ENCODE measurements at regions not wholly inside any gene's neighbourhood (a gene's known extent, or its start where the extent isn't known, plus 50 kb on each side); places are given as distances from the start of the nearest gene placed in this dataset.

GRCh38 chr7:35889001-35889400 is 88.1 kb downstream of the SEPTIN7 start:
- no TSS peak for BruUV-seq (replicated peaks)
- DNase-seq (ENCODE audit: low read depth, low spot score) (no peak), FAIRE-seq (no peak)
- Histone ChIP-seq H3K4me1 (ENCODE audit: control insufficient read depth, extremely low read depth, insufficient read depth, low read length) (no peaks in the 10 kb centered on the region), H3K4me3 (replicated peaks in 1 of 3; ENCODE audit: insufficient read depth in 1 of 3, low read depth in 1 of 3, low read length in 3 of 3) (no peak overlapping the region), H2AFZ (ENCODE audit: low read depth, low read length) (no peak overlapping the region), H4K20me1 (replicated peaks; ENCODE audit: control insufficient read depth, extremely low read depth, insufficient read depth, low read length) (no peaks in the 10 kb centered on the region), H3K27me3 (ENCODE audit: control insufficient read depth in 2 of 2, insufficient read depth in 2 of 2, low read length in 2 of 2) (no peaks in the 10 kb centered on the region), H3K27ac (ENCODE audit: insufficient read depth, low read depth, low read length) (no peak overlapping the region), H3K9ac (replicated peaks; ENCODE audit: extremely low read depth, insufficient read depth, low read length) (no peak overlapping the region), H3K36me3 (ENCODE audit: control insufficient read depth in 2 of 2, extremely low read depth in 1 of 2, insufficient read depth in 2 of 2, low read length in 2 of 2) (peaks cover 2% of the 10 kb centered on the region in 2 experiments), H3K9me1 (replicated peaks; ENCODE audit: control insufficient read depth, extremely low read depth, insufficient read depth, low read length) (no peaks in the 10 kb centered on the region), H3K9me3 (replicated peaks; ENCODE audit: control insufficient read depth, insufficient read depth, low read length) (no peaks in the 10 kb centered on the region), H3K79me2 (ENCODE audit: control insufficient read depth, insufficient read depth, low read length) (peaks cover 2% of the 10 kb centered on the region), H3K4me2 (ENCODE audit: insufficient read depth, low read length) (no peak overlapping the region)
- ChIA-PET POLR2A (no interaction called here), CTCF (interaction anchor here (1.1 to 2.4 kb wide), 2 partner anchors 87 to 179 kb away, joined by 3 to 6 read pairs; no protein-coding TSS in a partner anchor)
- dilution Hi-C loops (cut with MboI; ENCODE audit: extremely low pct_ligation_motif_present, low sequenced_read_pairs) (no loop called here), intact Hi-C loops (cut with micrococcal nuclease) (no loop called here)
- TF ChIP-seq GATA2 (IDR thresholded peaks at IDR 0.05; ENCODE audit: insufficient read depth, insufficient read length, low read depth, low read length) (no peak), FOS (IDR thresholded peaks at IDR 0.05; ENCODE audit: borderline replicate concordance, insufficient read depth, low read length) (no peak), POLR2AphosphoS5 (IDR thresholded peaks at IDR 0.05; ENCODE audit: insufficient read depth, low read depth, low read length) (no peak), JUN (IDR thresholded peaks at IDR 0.05; ENCODE audit: borderline replicate concordance, insufficient read depth, insufficient read length, low read depth) (no peak), POLR2A (IDR thresholded peaks at IDR 0.05; ENCODE audit: low read depth, low read length) (no peak), EZH2 (IDR thresholded peaks at IDR 0.05; ENCODE audit: borderline replicate concordance, low read depth, low read length, severe bottlenecking) (no peak), MYC (IDR thresholded peaks at IDR 0.05; ENCODE audit: low read depth, low read length) (no peak)
- TF ChIP-seq, protein P1, sequence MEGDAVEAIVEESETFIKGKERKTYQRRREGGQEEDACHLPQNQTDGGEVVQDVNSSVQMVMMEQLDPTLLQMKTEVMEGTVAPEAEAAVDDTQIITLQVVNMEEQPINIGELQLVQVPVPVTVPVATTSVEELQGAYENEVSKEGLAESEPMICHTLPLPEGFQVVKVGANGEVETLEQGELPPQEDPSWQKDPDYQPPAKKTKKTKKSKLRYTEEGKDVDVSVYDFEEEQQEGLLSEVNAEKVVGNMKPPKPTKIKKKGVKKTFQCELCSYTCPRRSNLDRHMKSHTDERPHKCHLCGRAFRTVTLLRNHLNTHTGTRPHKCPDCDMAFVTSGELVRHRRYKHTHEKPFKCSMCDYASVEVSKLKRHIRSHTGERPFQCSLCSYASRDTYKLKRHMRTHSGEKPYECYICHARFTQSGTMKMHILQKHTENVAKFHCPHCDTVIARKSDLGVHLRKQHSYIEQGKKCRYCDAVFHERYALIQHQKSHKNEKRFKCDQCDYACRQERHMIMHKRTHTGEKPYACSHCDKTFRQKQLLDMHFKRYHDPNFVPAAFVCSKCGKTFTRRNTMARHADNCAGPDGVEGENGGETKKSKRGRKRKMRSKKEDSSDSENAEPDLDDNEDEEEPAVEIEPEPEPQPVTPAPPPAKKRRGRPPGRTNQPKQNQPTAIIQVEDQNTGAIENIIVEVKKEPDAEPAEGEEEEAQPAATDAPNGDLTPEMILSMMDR (IDR thresholded peaks at IDR 0.05; ENCODE audit: extremely low read depth in 1 of 2, insufficient read depth in 1 of 2, low read depth in 1 of 2, low read length in 2 of 2) = no peak
- TF ChIP-seq, protein P2, sequence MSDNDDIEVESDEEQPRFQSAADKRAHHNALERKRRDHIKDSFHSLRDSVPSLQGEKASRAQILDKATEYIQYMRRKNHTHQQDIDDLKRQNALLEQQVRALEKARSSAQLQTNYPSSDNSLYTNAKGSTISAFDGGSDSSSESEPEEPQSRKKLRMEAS (IDR thresholded peaks at IDR 0.05; ENCODE audit: insufficient read depth, insufficient read length) = no peak

Measured in endothelial cell of umbilical vein (primary cell).